WTC11 (cell line): ENCODE measurements at regions not wholly inside any gene's neighbourhood (a gene's known extent, or its start where the extent isn't known, plus 50 kb on each side); places are given as distances from the start of the nearest gene placed in this dataset.

Experiments
- ETV6 ChIP-seq: sonication (generic); formaldehyde crosslinking; IDR thresholded peaks from 2 replicates; pipeline ENCODE4 v1.8.1; 2022; ENCODE audit warnings: mild to moderate bottlenecking, missing genetic modification reagents
- NR1H2 ChIP-seq: sonication (generic); formaldehyde crosslinking; IDR thresholded peaks from 2 replicates; pipeline ENCODE4 v1.9.0; 2021; ENCODE audit warnings: mild to moderate bottlenecking, moderate library complexity, missing genetic modification reagents
- TF ChIP-seq, protein P1 (sequence below): sonication (generic); formaldehyde crosslinking; IDR thresholded peaks from 2 replicates; pipeline ENCODE4 v1.8.0; 2023; ENCODE audit warnings: missing genetic modification reagents, mild to moderate bottlenecking, borderline replicate concordance

GRCh38 chr2:201538025-201538424 lies 86.5 kb downstream of the STRADB start:
- TF ChIP-seq, protein P1, sequence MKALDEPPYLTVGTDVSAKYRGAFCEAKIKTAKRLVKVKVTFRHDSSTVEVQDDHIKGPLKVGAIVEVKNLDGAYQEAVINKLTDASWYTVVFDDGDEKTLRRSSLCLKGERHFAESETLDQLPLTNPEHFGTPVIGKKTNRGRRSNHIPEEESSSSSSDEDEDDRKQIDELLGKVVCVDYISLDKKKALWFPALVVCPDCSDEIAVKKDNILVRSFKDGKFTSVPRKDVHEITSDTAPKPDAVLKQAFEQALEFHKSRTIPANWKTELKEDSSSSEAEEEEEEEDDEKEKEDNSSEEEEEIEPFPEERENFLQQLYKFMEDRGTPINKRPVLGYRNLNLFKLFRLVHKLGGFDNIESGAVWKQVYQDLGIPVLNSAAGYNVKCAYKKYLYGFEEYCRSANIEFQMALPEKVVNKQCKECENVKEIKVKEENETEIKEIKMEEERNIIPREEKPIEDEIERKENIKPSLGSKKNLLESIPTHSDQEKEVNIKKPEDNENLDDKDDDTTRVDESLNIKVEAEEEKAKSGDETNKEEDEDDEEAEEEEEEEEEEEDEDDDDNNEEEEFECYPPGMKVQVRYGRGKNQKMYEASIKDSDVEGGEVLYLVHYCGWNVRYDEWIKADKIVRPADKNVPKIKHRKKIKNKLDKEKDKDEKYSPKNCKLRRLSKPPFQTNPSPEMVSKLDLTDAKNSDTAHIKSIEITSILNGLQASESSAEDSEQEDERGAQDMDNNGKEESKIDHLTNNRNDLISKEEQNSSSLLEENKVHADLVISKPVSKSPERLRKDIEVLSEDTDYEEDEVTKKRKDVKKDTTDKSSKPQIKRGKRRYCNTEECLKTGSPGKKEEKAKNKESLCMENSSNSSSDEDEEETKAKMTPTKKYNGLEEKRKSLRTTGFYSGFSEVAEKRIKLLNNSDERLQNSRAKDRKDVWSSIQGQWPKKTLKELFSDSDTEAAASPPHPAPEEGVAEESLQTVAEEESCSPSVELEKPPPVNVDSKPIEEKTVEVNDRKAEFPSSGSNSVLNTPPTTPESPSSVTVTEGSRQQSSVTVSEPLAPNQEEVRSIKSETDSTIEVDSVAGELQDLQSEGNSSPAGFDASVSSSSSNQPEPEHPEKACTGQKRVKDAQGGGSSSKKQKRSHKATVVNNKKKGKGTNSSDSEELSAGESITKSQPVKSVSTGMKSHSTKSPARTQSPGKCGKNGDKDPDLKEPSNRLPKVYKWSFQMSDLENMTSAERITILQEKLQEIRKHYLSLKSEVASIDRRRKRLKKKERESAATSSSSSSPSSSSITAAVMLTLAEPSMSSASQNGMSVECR (CRISPR knock-in tag) = no peak
- TF ChIP-seq ETV6 (CRISPR knock-in tag) = no peak
- no peak for TF ChIP-seq NR1H2 (CRISPR knock-in tag)
